K562 (cell line): ENCODE measurements at regions not wholly inside any gene's neighbourhood (a gene's known extent, or its start where the extent isn't known, plus 50 kb on each side); places are given as distances from the start of the nearest gene placed in this dataset.

Source experiments
- ATAC-seq: fragments of 200-7000 bp; cut with Tn5 transposase; 3 replicates; pipeline ENCODE4 v1.9.1; 2020; ENCODE audit warnings: moderate library complexity
- BruUV-seq: library from RNA; stranded (reverse); fragments of 400-500 nt; replicated peaks from 2 replicates; lab custom pipeline; 2021; lab: Mats Ljungman, UMichigan
- CTCF ChIA-PET: fragments of 300-600 bp; formaldehyde crosslinking; extraction: SDS; loops from one replicate; lab custom pipeline; 2021; ENCODE audit warnings: low intra/inter-chr PET ratio; lab: Yijun Ruan, JAX
- POLR2A ChIA-PET: fragments of 300-600, 350-650 bp; sonication (Branson Sonifier 250); formaldehyde crosslinking; extraction: SDS; loops from one replicate; lab custom pipeline; 2021; ENCODE audit warnings: antibody characterized with exemption, inconsistent platforms; lab: Yijun Ruan, JAX
- DNase-seq, 4 experiments: peaks; one replicate each; pipeline versions ENCODE4 v3.0.0 to v3.0.0-alpha.2; 2011 to 2018; ENCODE audit warnings: low spot score in 3 of 4, mixed read lengths in 3 of 4; ENCODE audit errors: extremely low read depth in 1 of 4
- FAIRE-seq: peaks from 2 replicates; lab custom pipeline; 2011; peaks lifted over from hg19 to GRCh38; lab: Jason Lieb, UNC
- H2AFZ ChIP-seq: 2 replicates; pipeline ENCODE4 v1.6.0; 2011; ENCODE audit warnings: low read depth, low read length, control low read depth, inconsistent platforms
- H3K27ac ChIP-seq: fragments of 200-600 bp; 3 replicates; pipeline ENCODE4 v1.8.0; 2011; ENCODE audit warnings: low read depth, mild to moderate bottlenecking, control low read depth, inconsistent platforms, low read length, moderate library complexity, mixed read lengths; ENCODE audit errors: extremely low read depth
- H3K27me3 ChIP-seq, 2 experiments: fragments of 300-600 bp in 1 of 2; 2 replicates in 1 of 2; 3 replicates in 1 of 2; pipeline versions ENCODE4 v1.6.0 to v1.8.0; 2011; ENCODE audit warnings: inconsistent platforms in 2 of 2, low read length in 2 of 2, mild to moderate bottlenecking in 1 of 2, mixed read lengths in 1 of 2, moderate library complexity in 1 of 2; ENCODE audit not compliant: control insufficient read depth in 2 of 2, insufficient read depth in 2 of 2
- H3K36me3 ChIP-seq: fragments of 300-600 bp; 3 replicates; pipeline ENCODE4 v1.8.0; 2011; ENCODE audit warnings: mild to moderate bottlenecking, low read length, inconsistent platforms; ENCODE audit not compliant: control insufficient read depth, insufficient read depth
- H3K4me1 ChIP-seq, 2 experiments: fragments of 200-600 bp in 1 of 2; replicated peaks in 1 of 2; 2 replicates in 1 of 2; 3 replicates in 1 of 2; pipeline versions ENCODE4 v1.5.1 to v1.8.0; 2011; ENCODE audit warnings: inconsistent platforms in 2 of 2, low read length in 2 of 2, mild to moderate bottlenecking in 1 of 2, mixed read lengths in 1 of 2, moderate library complexity in 1 of 2; ENCODE audit not compliant: control insufficient read depth in 2 of 2, insufficient read depth in 2 of 2
- H3K4me2 ChIP-seq: 2 replicates; pipeline ENCODE4 v1.6.1; 2011; ENCODE audit warnings: low read length, control low read depth, inconsistent platforms, mixed read lengths; ENCODE audit not compliant: insufficient read depth
- H3K4me3 ChIP-seq: fragments of 200-600 bp; sonication (generic), shearing (Covaris generic); 2 replicates; pipeline ENCODE4 v1.5.1; 2016; ENCODE audit warnings: control low read depth, inconsistent platforms
- H3K79me2 ChIP-seq: fragments of 200-600 bp; 3 replicates; pipeline ENCODE4 v1.8.0; 2011; ENCODE audit warnings: low read length, inconsistent platforms; ENCODE audit not compliant: control insufficient read depth, insufficient read depth
- H3K9ac ChIP-seq, 2 experiments: 2 replicates each; pipeline versions ENCODE4 v1.6.0 to v1.6.1; 2011; ENCODE audit warnings: low read depth in 2 of 2, low read length in 2 of 2, control low read depth in 1 of 2, inconsistent platforms in 1 of 2, mild to moderate bottlenecking in 1 of 2, mixed read lengths in 1 of 2; ENCODE audit not compliant: insufficient read depth in 1 of 2
- H3K9me1 ChIP-seq: one replicate; pipeline ENCODE4 v1.6.0; 2011; ENCODE audit warnings: inconsistent platforms, mild to moderate bottlenecking, low read length, moderate library complexity; ENCODE audit not compliant: control insufficient read depth, insufficient read depth
- H3K9me3 ChIP-seq: replicated peaks from 2 replicates; pipeline ENCODE4 v1.5.1; 2011; ENCODE audit warnings: low read depth, low read length, inconsistent platforms; ENCODE audit not compliant: control insufficient read depth, insufficient read depth
- H4K20me1 ChIP-seq: replicated peaks from 2 replicates; pipeline ENCODE4 v1.6.1; 2011; ENCODE audit warnings: low read length, inconsistent platforms, mixed read lengths; ENCODE audit not compliant: control insufficient read depth, insufficient read depth
- BCL6 ChIP-seq: fragments of 250-450 bp; sonication (Bioruptor Pico); IDR thresholded peaks from 2 replicates; pipeline ENCODE4 v1.4.0; 2020
- EHMT2 ChIP-seq: fragments of 450-650 bp; IDR thresholded peaks from 2 replicates; pipeline ENCODE4 v1.6.1; 2018; ENCODE audit warnings: antibody characterized with exemption
- HSF4 ChIP-seq: fragments of 250-450 bp; sonication (Bioruptor Pico); IDR thresholded peaks from 2 replicates; pipeline ENCODE4 v2.1.2; 2022; ENCODE audit warnings: mild to moderate bottlenecking, moderate library complexity, borderline replicate concordance
- NBN ChIP-seq: fragments of 450-650 bp; IDR thresholded peaks from 2 replicates; pipeline ENCODE4 v1.6.1; 2016; ENCODE audit warnings: low read depth, mild to moderate bottlenecking
- NFYB ChIP-seq: IDR thresholded peaks from 2 replicates; pipeline ENCODE4 v1.6.1; 2011; ENCODE audit warnings: mild to moderate bottlenecking, moderate library complexity; ENCODE audit not compliant: insufficient read length; ENCODE audit errors: extremely low read depth
- PHB2 ChIP-seq: fragments of 450-650 bp; IDR thresholded peaks from 2 replicates; pipeline ENCODE4 v1.6.1; 2017; ENCODE audit warnings: low read depth
- POLR3A ChIP-seq: IDR thresholded peaks from 2 replicates; pipeline ENCODE4 v1.6.1; 2011; ENCODE audit warnings: borderline replicate concordance, mild to moderate bottlenecking, moderate library complexity; ENCODE audit not compliant: insufficient read length, insufficient read depth; ENCODE audit errors: extremely low read depth
- PRMT5 ChIP-seq: sonication (generic); formaldehyde crosslinking; IDR thresholded peaks from 2 replicates; pipeline ENCODE4 v1.5.0; 2020; ENCODE audit warnings: missing genetic modification reagents
- SRSF3 ChIP-seq: fragments of 200-400 bp; formaldehyde crosslinking; IDR thresholded peaks from 2 replicates; pipeline ENCODE4 v1.6.1; 2016; ENCODE audit warnings: mild to moderate bottlenecking, low read length, moderate library complexity; ENCODE audit not compliant: insufficient read depth
- TEAD1 ChIP-seq, 2 experiments: fragments of 450-650 bp in 1 of 2; sonication (generic) in 1 of 2; formaldehyde crosslinking; IDR thresholded peaks; 2 replicates each; pipeline versions ENCODE4 v1.4.0 to v1.8.0; 2020 to 2022; ENCODE audit warnings: mild to moderate bottlenecking in 2 of 2, missing genetic modification reagents in 1 of 2
- ZNF318 ChIP-seq, 2 experiments: fragments of 450-650 bp; IDR thresholded peaks; 2 replicates each; pipeline ENCODE4 v1.6.1; 2016; ENCODE audit warnings: mild to moderate bottlenecking in 2 of 2, borderline replicate concordance in 1 of 2, low read depth in 1 of 2, moderate library complexity in 1 of 2
- ZNF445 ChIP-seq: fragments of 250-450 bp; sonication (Bioruptor Pico); IDR thresholded peaks from 2 replicates; pipeline ENCODE4 v1.4.0; 2020; ENCODE audit warnings: low read depth, mild to moderate bottlenecking, moderate library complexity
- WGBS: fragments of 100-300 bp; shearing (Covaris generic); methylation state at CpG from one replicate; pipeline ENCODE4 v1.1.6; 2016; ENCODE audit warnings: low coverage, mixed read lengths; ENCODE audit not compliant: insufficient coverage; ENCODE audit errors: missing lambda C conversion rate; 5-methylcytosine and 5-hydroxymethylcytosine counted together
- in situ Hi-C: fragments of 300-500 bp; cut with MboI; formaldehyde crosslinking; loops from 4 replicates; pipeline ENCODE4 v1.15.0; 2018; ENCODE audit warnings: inconsistent platforms, mixed read lengths
- intact Hi-C: fragments of 100-400 bp; cut with micrococcal nuclease; formaldehyde crosslinking; loops from 2 replicates; pipeline ENCODE4 v1.14.2; 2022

DNA sequence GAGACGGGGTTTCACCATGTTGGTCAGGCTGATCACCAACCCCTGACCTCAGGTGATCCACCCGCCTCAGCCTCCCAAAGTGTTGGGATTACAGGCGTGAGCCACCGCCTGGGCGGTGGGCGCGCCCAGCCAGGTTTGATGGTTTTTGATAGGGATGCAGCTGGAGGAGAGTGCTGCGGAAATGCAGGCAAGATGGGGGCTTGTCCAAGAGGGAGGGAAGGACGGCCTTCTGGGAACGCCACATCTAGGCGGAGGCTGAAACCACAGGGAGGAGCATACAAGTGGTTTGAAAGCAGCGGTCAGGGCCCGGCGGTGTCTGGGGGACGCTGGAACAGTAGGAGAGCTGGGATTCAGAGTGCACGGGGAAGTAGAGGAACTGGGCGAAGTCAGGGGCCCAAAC lies 134.6 kb downstream of the VRK1 start:
- ChIA-PET POLR2A (no interaction called here), CTCF (no interaction called here)
- no peaks in the 10 kb centered on the region for H3K4me1 ChIP-seq
- H3K36me3 ChIP-seq = no peaks in the 10 kb centered on the region
- in situ Hi-C loops (no loop called here), intact Hi-C loops (loop anchor here (10.0 kb wide), 1 partner anchor 347 kb away; no protein-coding TSS in a partner anchor)
- no peak for ATAC-seq
- H3K4me2 ChIP-seq = no peak overlapping the region
- H3K9ac ChIP-seq = no peak overlapping the region
- H3K9me1 ChIP-seq = no peaks in the 10 kb centered on the region
- 84% methylated on average over 15 of the region's 17 CpGs for WGBS
- no peaks in the 10 kb centered on the region for H3K9me3 ChIP-seq
- H4K20me1 ChIP-seq = no peaks in the 10 kb centered on the region; the same call in 1 of the 2 replicates
- H2AFZ ChIP-seq = no peak overlapping the region
- no peak overlapping the region for H3K27ac ChIP-seq
- no peak for DNase-seq
- no TSS peak for BruUV-seq
- no peaks in the 10 kb centered on the region for H3K27me3 ChIP-seq
- H3K79me2 ChIP-seq = no peaks in the 10 kb centered on the region
- no peak overlapping the region for H3K4me3 ChIP-seq
- FAIRE-seq = no peak
- TF ChIP-seq EHMT2 (no peak), BCL6 (CRISPR knock-in tag) (no peak), PHB2 (no peak), NFYB (no peak), TEAD1 (CRISPR knock-in tag; IDR thresholded peaks at IDR 0.05) (no peak), PRMT5 (CRISPR knock-in tag) (no peak), POLR3A (no peak), ZNF445 (no peak), SRSF3 (no peak), HSF4 (no peak), ZNF318 (IDR thresholded peaks at IDR 0.05; ENCODE audit: borderline replicate concordance in 1 of 2, low read depth in 1 of 2) (no peak), NBN (no peak)
